Renal cortex interstitium (tissue), 11 donors: ENCODE measurements at regions not wholly inside any gene's neighbourhood (a gene's known extent, or its start where the extent isn't known, plus 50 kb on each side); places are given as distances from the start of the nearest gene placed in this dataset.
"Not testable (repeated sequence)": the region's sequence is repeated elsewhere in the genome, so short reads cannot be mapped to it uniquely, and the experiment has no call there.

Experiments used
- DNase-seq, 11 donors: peaks; one replicate each; pipeline ENCODE4 v3.0.0-alpha.2; 2013; ENCODE audit warnings: low read depth in 9 of 11, low spot score in 4 of 11; ENCODE audit errors: extremely low read depth in 1 of 11

DNA sequence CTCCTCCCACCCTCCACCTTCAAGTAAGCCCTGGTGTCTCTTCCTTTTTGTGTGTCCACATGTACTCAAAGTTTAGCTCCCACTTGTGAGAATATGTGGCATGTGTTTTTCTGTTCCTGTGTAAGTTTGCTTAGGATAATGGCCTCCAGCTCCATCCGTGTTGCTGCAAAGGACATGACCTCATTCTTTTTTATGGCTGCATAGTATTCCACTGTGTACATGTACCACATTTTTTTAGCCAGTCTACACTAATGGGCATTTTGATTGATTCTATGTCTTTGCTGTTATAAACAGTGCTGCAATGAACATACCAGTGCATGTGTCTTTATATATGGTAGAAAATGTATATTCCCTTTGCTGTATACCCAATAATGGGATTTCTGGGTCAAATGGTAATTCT is 710.9 kb downstream of the CCSER2 start:
- DNase-seq = no peak

DNA sequence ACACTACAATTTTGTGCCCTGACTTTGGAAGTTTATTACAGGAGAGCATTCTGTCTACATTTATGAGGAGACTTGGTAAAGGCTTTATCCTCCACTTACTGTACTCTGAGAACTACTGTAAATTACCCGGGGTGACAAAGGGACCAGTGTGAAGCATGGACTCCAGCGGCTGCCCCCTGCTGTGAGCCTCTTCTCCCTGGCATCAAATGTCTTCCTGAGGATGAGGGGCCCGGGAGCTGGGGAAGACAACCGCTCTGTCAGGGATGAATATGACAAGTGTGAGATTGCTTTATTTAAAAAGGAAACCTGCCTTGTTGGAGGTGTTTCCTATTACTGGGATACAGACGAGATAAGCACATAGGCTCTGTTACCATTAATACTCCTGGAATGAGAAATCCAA is 714.8 kb downstream of the CCSER2 start:
- no peak for DNase-seq

DNA sequence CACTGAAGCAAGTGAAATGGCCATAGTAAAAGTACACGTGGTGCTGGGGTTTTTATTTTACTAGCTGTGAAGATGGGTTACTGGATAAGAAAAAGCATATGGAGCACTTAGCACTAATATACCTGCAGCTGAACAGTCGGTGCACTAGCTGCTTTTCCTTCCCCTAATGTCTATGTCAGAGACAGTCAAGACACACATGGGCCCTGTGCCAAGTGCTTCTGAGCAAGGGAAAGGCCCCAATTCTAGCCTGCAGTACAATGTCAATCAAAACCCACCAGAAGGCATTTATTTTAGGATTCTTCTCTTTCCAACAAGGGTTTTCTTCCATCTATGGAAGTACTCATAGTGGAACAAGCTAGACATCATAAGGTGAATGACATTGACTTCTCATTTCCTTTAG is 716.7 kb downstream of the CCSER2 start:
- no peak for DNase-seq

DNA sequence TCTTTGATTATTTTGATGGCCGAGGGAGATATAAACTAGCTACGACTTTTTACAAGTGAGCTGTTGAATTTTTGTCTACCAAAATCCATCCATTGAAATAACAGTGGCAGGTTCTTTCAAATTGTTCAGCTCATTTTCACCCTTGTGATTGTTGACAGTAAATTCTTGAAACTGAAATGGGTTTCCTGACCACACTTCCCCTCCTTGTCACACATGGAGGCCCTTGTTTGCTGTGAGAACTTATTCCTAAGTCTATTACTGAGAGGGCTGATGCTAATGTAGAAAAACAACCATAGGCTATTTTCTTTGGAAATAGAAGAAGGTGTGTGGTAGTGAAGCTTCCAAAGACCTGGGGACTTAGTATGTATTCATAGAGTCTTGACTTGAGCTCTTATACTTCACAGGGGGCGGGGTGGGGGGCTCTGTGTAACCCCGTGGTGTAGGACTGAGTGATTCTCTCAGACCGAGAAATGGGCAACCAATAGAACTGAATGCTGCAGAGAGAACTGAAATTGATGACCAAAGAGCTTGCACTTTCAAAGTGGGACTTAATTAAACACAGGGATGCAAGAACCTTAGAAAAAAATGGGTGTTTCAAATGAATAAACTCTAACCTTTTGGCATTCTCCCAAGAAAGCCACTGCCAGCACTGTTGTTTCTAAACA is 718.9 kb downstream of the CCSER2 start:
- DNase-seq = no peak

DNA sequence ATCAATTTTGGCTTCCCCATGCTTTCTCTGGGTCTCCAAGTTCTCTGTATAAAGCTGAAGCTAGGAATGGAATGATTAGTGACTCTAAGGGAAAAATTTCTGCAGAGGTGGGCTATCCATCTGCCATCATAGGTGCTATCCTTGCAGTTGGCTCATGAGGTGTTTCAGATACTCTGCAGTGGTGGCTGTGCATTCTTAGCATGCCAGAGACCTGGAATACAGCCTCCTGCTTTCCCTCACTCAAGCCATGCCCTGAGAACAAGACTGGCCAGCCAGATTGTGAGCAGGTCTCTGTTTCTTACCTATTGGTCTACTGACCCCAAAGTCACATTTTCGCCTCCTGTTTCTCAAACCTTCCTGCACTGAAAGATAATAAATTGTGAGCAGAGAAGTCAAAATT is 719.6 kb downstream of the CCSER2 start:
- no peak for DNase-seq

DNA sequence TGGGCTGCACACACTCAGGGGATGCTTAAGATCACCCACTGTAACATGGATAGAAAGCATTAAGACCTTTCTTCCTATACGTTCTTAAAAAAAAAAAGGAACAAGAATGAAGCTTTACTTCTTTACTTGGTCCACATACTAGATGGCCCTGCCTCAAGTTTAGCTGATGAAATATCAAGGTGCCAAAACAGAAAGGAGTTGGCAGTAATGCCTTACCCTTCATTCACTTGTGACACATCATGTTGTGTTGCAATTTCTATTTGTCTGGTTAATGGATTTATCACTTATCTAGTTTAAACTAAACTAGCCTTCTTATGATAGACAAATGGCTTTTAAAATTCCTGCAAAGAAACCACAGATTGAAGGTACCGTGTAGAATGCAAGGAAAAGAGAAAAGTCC is 720.3 kb downstream of the CCSER2 start:
- no peak for DNase-seq

DNA sequence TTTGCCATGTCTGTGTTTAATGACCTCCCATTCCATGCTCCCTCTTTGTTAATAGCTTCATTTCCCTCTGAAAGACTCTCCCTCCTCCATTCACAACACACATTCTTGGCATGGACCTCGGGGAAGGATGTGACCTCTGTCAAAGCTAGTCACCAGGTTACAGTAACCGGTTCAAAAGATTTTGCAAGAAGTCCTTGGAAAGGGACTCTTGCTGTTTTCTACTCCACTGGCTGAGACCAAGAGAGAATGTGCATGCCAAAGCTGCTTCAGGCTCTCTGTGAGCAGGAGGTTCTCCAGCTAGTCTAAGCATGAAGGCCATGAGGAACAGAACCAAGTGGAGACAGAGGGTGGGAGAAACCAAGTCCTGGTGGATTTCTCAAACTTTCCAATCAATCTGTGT is 732.6 kb downstream of the CCSER2 start:
- no peak for DNase-seq

DNA sequence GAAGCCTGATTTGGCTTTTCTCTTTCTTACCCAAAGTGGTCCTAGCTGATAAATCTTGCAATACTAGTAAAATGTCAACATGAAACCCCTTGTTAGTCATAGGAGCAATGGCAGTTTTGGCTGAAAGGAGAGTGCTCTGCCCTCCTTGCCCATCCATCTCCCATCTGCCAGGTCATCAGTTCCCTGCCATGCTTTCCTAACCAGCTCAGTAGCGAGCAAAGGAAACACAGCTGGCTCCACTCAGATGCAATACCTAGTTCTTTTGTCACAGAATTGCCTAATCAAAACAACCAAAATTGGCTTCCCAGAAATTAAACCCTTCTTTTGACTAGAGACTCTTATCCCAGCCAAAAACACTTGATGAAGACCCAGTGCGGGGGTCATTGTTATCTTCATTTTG is 733.0 kb downstream of the CCSER2 start:
- no peak for DNase-seq

DNA sequence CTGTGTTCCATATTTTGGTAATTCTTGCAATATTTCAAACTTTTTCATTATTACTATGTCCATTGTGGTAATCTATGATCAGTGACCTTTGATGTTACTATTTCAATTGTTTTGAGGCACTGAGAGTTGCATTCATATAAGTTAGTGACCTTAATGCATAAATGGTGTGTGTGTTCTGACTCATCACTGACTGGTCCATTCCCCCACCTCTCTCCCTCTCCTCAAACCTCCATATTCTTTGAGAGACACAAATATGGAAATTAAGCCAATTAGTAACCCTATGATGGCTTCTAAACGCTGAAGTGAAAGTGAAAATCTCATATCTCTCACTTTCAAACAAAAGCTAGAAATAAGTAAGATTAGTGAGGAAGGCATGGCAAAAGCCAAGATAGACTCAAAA is 739.6 kb downstream of the CCSER2 start:
- no peak for DNase-seq

DNA sequence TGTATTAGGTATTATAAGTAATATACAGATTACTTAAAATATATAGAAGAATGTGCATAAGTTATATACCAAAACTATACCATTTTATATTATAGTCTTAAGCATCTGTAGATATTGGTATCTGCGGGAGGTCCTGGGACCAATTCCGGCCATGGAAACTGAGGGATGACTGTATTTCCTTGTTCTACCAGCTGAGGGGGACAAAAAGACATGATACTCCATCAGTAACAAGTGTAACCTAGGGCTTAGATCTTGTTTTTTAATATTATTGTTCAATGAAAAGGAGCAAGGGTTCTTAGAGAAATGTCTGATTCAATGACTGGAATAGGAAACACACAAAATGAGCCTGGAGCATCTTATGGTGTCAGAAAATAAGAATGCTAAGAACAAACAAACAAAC is 752.5 kb downstream of the CCSER2 start:
- no peak for DNase-seq

DNA sequence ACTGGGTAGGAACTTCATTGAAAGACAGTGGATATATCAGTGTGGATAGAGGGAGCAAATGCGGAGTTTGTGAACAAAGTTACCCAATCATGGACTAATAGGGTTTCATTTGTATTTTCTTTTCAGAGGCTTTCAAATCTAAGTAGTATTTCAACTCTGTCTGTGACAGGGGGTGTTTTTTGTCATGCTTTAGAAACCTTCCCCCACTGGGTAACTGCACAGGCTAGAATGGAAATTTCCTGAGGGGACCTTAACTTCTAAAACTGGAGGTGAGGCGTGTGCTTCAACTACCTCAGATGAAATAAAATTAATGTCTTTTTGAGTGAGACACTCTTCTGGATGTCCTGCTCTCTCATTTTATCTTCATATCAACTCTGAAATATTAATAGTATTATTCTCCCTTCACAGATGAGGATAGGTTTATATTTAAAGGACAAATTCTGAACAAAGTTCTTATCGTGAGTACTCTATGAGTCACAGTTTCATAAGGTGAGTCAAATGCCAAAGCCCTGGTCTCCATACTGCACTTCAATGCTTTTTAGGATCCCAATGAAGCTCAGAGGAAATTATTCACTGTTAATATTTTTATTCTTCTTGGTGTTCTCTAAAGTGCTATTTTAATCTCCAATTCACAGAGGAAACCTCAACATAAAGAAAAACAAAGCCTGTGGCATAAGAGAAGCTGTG is 770.6 kb downstream of the CCSER2 start:
- no peak for DNase-seq

DNA sequence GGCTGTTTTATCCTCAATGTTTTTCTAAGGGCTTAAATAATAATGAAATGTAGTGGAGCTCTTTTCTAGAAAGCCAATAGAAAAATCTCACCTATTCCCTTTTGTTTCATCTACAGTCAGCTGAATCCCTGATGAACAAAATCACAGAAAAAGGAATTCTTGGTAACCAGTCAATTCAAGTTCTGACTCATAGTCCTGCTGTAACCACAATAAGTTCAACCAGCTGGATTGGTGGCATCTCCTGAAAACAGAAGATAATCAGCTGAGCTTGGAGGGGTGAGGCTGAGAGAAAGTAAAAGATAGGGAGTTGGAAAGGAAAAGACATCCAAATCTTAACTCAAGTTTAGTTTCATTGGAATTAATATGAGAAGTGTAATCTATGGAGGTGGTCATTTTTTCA is 772.1 kb downstream of the CCSER2 start:
- DNase-seq = no peak

DNA sequence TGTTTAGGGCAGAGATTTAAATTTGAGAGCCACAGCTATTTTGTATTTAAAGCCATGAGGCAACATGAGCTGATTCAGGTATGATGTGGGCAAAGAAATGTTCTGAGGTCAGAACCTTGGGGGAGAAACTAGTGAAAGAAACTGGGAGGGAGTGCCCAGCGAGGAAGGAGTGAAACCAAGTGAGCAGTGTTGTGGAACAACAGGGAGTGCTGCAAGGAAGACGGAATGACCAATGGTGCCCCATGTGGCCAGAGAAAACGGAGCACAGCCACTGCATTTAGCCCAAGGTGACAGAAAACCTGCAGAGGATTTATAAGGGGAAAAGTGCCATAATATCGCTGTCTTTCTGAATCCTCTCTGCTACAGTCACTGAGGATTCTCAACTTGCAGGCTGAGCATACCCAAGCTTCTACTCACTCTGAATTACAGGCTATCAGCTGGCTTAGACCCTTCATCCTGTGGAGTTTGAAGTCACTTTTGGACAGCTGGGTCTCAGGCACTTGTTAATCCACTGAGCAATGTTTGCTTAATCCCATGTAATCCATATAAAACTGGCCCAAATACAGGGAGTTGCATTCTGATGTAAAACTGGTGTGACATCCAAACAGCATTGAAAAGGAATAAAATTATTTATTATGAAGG is 777.3 kb downstream of the CCSER2 start:
- peak in 8 of 11 donors; percentile 2 to 35 (median 19) for DNase-seq

DNA sequence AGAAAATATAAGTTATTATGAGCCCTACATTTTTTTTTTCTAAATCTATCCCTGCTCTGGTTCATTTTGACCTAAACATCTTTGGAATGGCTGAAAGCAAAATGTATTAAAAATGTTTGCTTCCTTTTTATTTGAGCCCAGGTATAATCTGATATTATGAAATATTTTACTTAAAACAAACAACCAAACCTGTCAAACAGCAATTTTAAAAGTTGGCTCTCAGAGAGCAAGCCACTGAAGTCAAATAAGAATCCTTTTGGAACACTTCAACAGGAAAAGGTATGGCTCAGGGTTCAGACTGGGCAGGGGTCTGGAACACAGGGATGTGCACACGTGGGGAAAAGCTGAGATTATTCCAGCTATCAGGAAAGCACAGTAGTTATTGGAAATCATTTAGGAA is 782.9 kb downstream of the CCSER2 start:
- no peak for DNase-seq

DNA sequence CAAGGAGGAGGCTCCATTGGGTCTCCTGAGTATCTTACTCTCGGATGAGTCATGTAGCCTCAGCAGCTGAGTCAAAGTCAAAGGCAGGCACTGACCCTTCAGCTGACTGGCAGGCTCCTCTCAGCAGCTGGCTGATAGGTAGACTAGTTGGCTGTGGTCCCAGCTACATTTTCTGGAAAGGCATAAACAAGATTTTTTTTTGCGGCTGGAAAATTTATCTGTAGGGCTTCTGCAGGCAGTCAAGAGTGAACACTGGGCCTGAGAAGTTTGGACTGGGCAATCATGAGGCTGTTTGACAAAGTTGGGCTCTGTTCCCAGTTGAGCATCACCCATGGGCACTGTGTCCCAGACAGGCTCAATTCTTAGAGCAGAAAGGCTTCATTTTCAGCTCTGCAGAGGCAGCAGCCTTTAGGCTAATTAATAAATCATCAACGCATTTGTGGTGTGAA is 796.2 kb downstream of the CCSER2 start:
- DNase-seq = no peak

DNA sequence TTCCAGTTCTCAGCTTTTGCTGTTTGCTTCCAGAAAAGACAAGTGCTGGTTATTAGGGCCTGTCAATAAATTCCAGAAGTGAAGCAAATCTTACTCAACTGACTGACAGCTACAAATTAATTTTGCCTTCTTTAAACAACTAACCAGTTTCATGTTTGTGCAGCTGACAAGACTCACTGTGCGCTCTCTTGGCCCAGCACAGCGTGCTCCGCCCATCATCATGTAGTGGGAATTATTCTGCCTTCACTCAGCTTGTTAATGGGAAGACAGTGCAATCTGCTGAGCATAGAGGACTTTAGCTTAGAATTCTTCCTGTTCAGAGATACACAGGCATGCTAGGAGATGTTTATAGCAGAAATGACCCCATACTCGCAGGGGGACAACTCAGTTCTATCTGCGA is 808.9 kb downstream of the CCSER2 start:
- DNase-seq = no peak

DNA sequence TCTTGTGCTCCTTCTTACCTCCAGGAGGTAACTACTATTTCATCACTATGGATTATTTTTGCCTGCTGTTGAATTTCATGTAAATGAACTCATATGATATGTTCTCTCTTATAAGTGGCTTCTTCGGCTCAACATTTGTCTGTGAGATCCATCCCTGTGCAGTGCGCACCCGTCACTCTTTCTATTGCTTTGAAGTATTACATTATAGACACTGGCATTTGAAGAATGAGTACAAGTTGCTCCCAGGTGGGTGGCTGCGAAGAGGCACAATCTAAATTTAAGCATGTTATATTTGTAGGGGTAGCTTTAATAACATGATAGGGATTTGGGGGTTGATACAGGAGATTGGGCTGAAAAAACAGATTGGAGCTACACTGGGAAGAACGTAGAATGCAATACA is 809.7 kb downstream of the CCSER2 start:
- DNase-seq = no peak

DNA sequence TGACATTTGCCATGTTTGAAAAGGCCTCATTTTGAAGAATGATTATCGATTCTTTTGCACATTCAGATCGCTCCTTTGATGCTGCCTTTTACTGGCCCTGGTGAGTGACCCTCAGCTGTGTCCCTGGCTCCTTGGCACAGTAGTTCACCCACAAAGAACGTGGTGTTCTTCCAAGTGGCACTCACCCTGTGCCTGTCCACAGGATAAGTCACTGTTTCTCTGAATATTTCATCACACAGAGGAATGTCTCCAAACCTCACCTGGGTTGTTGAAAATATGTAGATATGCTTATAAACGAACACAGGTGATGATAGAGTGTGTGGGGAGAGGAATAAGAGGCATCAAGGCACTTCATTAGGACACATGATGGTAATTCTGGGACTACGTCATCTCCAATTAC is 810.7 kb downstream of the CCSER2 start:
- DNase-seq = no peak

DNA sequence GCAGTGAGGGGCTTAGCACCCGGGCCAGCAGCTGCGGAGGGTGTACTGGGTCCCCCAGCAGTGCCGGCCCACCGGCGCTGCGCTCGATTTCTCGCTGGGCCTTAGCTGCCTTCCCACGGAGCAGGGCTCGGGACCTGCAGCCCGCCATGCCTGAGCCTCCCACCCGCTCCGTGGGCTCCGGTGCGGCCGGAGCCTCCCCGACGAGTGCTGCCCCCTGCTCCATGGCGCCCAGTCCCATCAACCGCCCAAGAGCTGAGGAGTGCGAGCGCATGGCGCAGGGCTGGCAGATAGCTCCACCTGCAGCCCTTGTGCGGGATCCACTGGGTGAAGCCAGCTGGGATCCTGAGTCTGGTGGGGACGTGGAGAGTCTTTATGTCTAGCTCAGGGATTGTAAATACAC is 813.1 kb downstream of the CCSER2 start:
- DNase-seq = not testable (repeated sequence)

DNA sequence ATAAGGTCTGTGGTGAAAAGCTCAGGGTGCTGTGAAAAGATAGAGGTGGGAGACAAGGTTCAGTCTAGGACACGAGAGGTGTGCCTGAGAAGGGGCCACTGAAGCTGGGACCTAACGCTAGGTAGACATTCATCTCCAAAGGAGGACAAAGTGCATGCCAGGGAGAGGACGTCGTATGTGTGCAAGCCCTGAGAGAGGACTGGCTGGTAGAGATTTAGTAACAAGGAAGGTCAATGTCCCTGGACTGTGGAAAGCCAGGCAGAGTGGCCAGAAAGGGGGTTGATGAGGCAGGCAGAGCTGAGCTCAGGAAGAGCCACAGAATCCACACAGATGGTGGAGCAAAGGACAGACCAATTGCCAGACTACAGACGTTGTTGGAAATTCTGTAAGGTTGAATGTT is 817.6 kb downstream of the CCSER2 start:
- DNase-seq = no peak
